Upper lobe of right lung (tissue), 1 donor: ENCODE measurements at regions not wholly inside any gene's neighbourhood (a gene's known extent, or its start where the extent isn't known, plus 50 kb on each side); places are given as distances from the start of the nearest gene placed in this dataset.
A peak's percentile ranks its signal among the peaks of the same experiment; 100 is the strongest.

Experiments
- ATAC-seq: fragments of 200-7000 bp; cut with Tn5 transposase; one replicate; pipeline ENCODE4 v1.9.1; 2020; ENCODE audit warnings: mild to moderate bottlenecking, moderate library complexity
- DNase-seq: peaks from one replicate; pipeline ENCODE4 v3.0.0-alpha.2; 2020
- H3K27ac ChIP-seq: fragments of 200-600 bp; one replicate; pipeline ENCODE4 v1.8.0; 2022
- H3K27me3 ChIP-seq: fragments of 200-600 bp; one replicate; pipeline ENCODE4 v1.8.0; 2022; ENCODE audit warnings: mild to moderate bottlenecking
- H3K36me3 ChIP-seq: fragments of 200-600 bp; one replicate; pipeline ENCODE4 v1.8.0; 2022
- H3K4me1 ChIP-seq: fragments of 200-600 bp; one replicate; pipeline ENCODE4 v1.8.0; 2022
- H3K4me3 ChIP-seq: fragments of 200-600 bp; one replicate; pipeline ENCODE4 v1.8.0; 2022; ENCODE audit warnings: mild to moderate bottlenecking
- H3K9me3 ChIP-seq: fragments of 200-600 bp; one replicate; pipeline ENCODE4 v1.8.0; 2022
- CTCF ChIP-seq: fragments of 200-600 bp; IDR thresholded peaks from one replicate; pipeline ENCODE4 v1.8.0; 2022; ENCODE audit warnings: antibody characterized with exemption
- intact Hi-C: fragments of 100-400 bp; cut with DNase I; formaldehyde crosslinking; loops from one replicate; pipeline ENCODE4 v1.11.0; 2022
- donor health status: DM: no; HTN: yes; CAD: no; lungs with severe emphysema.

- TF ChIP-seq CTCF, result no peak
- Histone ChIP-seq H3K27me3 (no peaks in the 10 kb centered on the region), H3K9me3 (no peaks in the 10 kb centered on the region), H3K4me1 (no peaks in the 10 kb centered on the region), H3K27ac (no peak overlapping the region), H3K4me3 (no peak overlapping the region), H3K36me3 (no peaks in the 10 kb centered on the region)
- DNase-seq (no peak), ATAC-seq (no peak)
- intact Hi-C loops, result no loop called here
Observed at GRCh38 chr13:95391785-95392184, 90.5 kb upstream of the ABCC4 start.

GRCh38 chr13:95392597-95392996 lies 91.3 kb upstream of the ABCC4 start:
- Histone ChIP-seq H3K36me3 (no peaks in the 10 kb centered on the region), H3K9me3 (no peaks in the 10 kb centered on the region), H3K27me3 (no peaks in the 10 kb centered on the region), H3K4me3 (no peak overlapping the region), H3K27ac (no peak overlapping the region), H3K4me1 (no peaks in the 10 kb centered on the region)
- DNase-seq, result no peak
- intact Hi-C loops, result no loop called here
- ATAC-seq, result no peak
- TF ChIP-seq CTCF, result no peak

- ATAC-seq (peak; percentile 4), DNase-seq (no peak)
- Histone ChIP-seq H3K27me3 (no peaks in the 10 kb centered on the region), H3K4me3 (peak overlapping the region; percentile 43), H3K36me3 (no peaks in the 10 kb centered on the region), H3K27ac (no peak overlapping the region), H3K4me1 (peaks cover 5% of the 10 kb centered on the region), H3K9me3 (no peaks in the 10 kb centered on the region)
- intact Hi-C loops, result loop anchor here (2.0 kb wide), 1 partner anchor 213 kb away; no protein-coding TSS in a partner anchor
- no peak for TF ChIP-seq CTCF
Observed at GRCh38 chr13:95403349-95404140, 102.3 kb upstream of the ABCC4 start.

- intact Hi-C loops, result loop anchor here (2.0 kb wide), 1 partner anchor 214 kb away; no protein-coding TSS in a partner anchor
- no peaks in the 10 kb centered on the region for H3K36me3 ChIP-seq
- peak; percentile 96 for ATAC-seq
Observed at GRCh38 chr13:95404141-95404882, 103.1 kb upstream of the ABCC4 start.

GRCh38 chr13:95406176-95406575 lies 104.9 kb upstream of the ABCC4 start:
- H3K27ac ChIP-seq, result no peak overlapping the region
- DNase-seq (no peak), ATAC-seq (no peak)
- no peaks in the 10 kb centered on the region for H3K27me3 ChIP-seq
- H3K9me3 ChIP-seq, result no peaks in the 10 kb centered on the region
- no peaks in the 10 kb centered on the region for H3K36me3 ChIP-seq
- TF ChIP-seq CTCF, result no peak
- intact Hi-C loops, result no loop called here
- no peak overlapping the region for H3K4me3 ChIP-seq
- peaks cover 5% of the 10 kb centered on the region for H3K4me1 ChIP-seq

More at GRCh38 chr13:95404141-95404882, 103.1 kb upstream of the ABCC4 start:
- Histone ChIP-seq H3K27me3 (no peaks in the 10 kb centered on the region), H3K4me1 (peaks cover 5% of the 10 kb centered on the region), H3K9me3 (no peaks in the 10 kb centered on the region), H3K4me3 (peak overlapping the region; percentile 43), H3K27ac (no peak overlapping the region)
- peak; percentile 94 for TF ChIP-seq CTCF
- peak; percentile 88 for DNase-seq
